Sigmoid colon (tissue), 4 donors: ENCODE measurements at regions not wholly inside any gene's neighbourhood (a gene's known extent, or its start where the extent isn't known, plus 50 kb on each side); places are given as distances from the start of the nearest gene placed in this dataset.

Experiments used
- CTCF ChIP-seq, 4 experiments: fragments of 450-650 bp in 3 of 4; fragments of 200-600 bp in 1 of 4; IDR thresholded peaks; one replicate each; pipeline ENCODE4 v1.5.1; 2016 to 2019; ENCODE audit warnings: antibody characterized with exemption in 4 of 4, mild to moderate bottlenecking in 3 of 4, moderate library complexity in 2 of 4
- POLR2A ChIP-seq, 2 donors: fragments of 450-650 bp; IDR thresholded peaks; one replicate each; pipeline ENCODE4 v1.6.1; 2016; ENCODE audit warnings: antibody characterized with exemption in 2 of 2, mild to moderate bottlenecking in 2 of 2, moderate library complexity in 2 of 2
- POLR2AphosphoS5 ChIP-seq, 4 donors: sonication (generic); formaldehyde crosslinking; IDR thresholded peaks; one replicate each; pipeline ENCODE4 v1.6.1; 2017; ENCODE audit warnings: antibody characterized with exemption in 4 of 4

GRCh38 chr5:156188016-156188415, 138.9 kb upstream of the SGCD start:
- TF ChIP-seq CTCF (IDR thresholded peaks at IDR 0.05): no peak
- TF ChIP-seq POLR2A (IDR thresholded peaks at IDR 0.05): no peak
- no peak for TF ChIP-seq POLR2AphosphoS5 (IDR thresholded peaks at IDR 0.05)
